ENCODE measurements at regions not wholly inside any gene's neighbourhood (a gene's known extent, or its start where the extent isn't known, plus 50 kb on each side); places are given as distances from the start of the nearest gene placed in this dataset.
"Not testable (repeated sequence)": the region's sequence is repeated elsewhere in the genome, so short reads cannot be mapped to it uniquely, and the experiment has no call there.

DNA sequence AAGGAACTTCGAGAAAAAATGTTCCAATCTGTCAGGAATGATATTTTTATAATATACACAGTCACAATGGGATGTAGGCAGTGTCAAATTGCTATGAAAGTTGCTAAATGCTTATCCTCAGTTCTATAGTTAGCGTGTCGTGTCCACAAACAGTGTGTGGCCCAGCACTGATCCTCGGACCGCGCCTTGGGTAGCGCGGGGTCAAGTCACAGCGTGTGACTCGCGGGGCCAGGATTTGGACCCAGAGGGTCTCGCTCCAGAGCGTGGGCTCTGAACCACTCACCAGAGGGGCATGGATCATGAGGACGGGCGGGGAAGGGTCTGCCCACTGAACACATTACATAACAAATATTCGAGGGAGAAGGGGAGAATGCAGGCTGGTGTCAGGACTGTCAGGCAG, 171.8 kb downstream of the C9orf50 start:
- no peak for DNase-seq (ENCODE audit: extremely low read depth, low read depth)
- TF ChIP-seq, protein P1, sequence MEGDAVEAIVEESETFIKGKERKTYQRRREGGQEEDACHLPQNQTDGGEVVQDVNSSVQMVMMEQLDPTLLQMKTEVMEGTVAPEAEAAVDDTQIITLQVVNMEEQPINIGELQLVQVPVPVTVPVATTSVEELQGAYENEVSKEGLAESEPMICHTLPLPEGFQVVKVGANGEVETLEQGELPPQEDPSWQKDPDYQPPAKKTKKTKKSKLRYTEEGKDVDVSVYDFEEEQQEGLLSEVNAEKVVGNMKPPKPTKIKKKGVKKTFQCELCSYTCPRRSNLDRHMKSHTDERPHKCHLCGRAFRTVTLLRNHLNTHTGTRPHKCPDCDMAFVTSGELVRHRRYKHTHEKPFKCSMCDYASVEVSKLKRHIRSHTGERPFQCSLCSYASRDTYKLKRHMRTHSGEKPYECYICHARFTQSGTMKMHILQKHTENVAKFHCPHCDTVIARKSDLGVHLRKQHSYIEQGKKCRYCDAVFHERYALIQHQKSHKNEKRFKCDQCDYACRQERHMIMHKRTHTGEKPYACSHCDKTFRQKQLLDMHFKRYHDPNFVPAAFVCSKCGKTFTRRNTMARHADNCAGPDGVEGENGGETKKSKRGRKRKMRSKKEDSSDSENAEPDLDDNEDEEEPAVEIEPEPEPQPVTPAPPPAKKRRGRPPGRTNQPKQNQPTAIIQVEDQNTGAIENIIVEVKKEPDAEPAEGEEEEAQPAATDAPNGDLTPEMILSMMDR (IDR thresholded peaks at IDR 0.05; ENCODE audit: low read depth, low read length), result no peak

DNA sequence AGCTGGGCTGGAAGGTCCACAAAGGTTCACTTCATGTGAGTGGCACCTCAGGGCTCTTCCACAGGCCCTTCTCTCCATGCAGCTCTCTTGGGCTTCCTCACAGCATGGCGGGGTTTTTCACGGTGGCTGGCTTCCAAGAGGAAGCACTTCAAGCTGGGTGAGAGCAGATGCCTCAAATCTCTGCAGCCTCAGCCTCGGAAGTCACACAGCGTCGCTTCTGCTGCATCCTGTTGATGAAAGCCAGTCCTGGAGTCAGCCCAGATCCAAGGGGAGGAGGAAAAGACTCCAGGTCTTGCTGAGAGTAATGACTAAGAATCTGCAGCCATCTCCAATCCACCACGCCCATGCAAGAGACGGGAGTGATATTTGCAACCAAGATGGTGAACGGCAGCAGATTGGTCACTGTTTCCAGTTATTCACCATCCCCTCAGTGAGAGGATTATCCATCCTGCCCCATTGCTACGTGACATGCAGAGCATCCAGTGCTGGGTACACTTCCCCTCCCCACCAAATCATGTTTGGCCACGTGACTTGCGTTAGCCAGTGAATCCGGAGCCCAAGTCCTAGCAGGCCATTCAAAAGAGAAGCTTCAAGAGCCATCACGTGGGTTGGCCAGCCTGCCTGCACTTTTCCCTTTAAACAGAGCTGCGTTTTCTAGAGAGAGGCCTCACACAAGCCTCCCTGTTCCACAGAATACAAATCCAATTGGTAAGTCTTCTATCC, 173.9 kb downstream of the C9orf50 start:
- TF ChIP-seq, protein P1 (IDR thresholded peaks at IDR 0.05; ENCODE audit: low read depth, low read length), result no peak
- DNase-seq (ENCODE audit: extremely low read depth, low read depth), result no peak

DNA sequence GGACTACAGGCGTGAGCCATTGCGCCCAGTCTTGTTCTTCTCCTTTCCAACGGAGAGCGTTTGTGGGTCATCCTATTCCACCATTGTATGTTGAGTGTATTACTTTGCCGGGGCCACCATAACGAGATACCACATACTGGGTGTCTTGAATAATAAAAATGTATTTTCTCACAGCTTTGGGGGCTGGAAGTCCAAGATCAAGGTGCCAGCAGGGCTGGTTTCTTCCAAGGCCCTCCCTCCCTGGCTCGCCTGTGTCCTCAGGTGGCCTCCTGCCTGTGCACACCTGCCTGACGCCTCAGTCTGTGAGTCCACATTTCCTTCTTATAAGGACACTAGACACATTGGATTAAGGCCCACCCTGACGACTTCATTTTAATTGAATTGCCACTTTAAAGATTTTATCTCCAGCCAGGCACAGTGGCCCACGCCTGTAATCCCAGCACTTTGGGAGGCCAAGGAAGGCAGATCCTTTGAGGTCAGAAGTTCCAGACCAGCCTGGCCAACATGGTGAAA, 175.1 kb downstream of the C9orf50 start:
- no peak for DNase-seq (ENCODE audit: extremely low read depth, low read depth)
- TF ChIP-seq, protein P1 (IDR thresholded peaks at IDR 0.05; ENCODE audit: low read depth, low read length), result no peak

DNA sequence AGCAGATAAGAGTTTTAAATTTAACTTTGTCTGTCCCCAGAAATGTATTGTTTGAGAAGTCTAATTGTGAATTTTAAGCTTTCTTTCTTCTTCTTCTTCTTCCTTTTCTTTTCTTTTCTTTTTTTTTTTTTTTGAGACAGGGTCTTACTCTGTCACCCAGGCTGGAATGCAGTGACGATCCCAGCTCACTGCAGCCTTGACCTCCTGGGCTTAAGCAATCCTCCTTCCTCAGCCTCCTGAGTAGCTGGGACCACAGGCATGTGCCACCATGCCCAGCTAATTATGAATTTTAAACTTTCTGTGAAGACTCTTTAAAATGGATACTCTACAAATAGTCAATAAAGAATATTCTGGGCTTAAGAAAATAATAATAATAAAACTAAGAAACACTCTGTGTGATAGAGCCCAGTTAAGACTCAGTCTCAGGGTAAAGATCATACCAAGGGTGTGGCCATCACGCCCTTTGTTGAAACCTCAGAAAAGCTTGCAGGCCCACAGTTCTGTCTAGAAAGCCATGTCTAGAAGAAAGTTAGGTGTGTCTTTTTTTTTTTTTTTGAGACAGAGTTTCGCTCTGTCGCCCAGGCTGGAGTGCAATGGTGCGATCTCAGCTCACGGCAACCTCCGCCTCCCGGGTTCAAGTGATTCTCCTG, 177.3 kb downstream of the C9orf50 start:
- not testable (repeated sequence) for DNase-seq (ENCODE audit: extremely low read depth, low read depth)

DNA sequence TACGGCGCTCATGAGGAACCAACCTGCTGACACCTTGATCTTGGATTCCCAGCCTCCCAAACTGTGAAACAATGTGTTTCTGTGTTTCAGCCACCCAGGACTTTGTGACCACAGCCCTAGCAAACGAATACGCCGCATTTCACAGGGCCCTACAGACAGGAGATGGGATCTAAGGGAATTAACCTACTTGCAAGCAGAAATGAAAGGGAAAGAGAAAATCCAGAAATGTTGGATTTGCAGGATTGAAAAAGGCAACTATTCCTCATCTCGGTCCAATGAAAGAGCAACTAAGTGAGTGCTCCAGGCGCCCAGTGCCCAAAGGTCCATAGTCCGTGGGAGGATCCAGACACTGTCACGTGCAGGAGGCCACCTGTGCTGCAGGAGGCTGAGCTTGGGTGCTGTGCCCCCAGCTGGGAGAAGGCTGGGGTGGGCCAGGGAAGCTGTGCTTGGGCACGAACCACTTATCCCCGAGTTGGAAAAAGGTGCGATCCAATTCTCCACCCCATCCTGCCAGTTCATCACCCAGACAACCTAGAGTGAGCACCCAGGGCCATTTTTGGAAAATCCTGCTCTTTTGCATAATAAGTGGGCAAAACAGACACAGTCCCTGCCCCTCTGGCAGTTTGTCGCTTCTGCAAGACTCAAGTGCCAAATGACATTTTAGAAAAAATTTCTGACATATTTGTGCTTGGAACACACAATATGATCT, 177.9 kb downstream of the C9orf50 start:
- TF ChIP-seq, protein P1 (IDR thresholded peaks at IDR 0.05; ENCODE audit: low read depth, low read length), result no peak
- DNase-seq (ENCODE audit: extremely low read depth, low read depth), result no peak

DNA sequence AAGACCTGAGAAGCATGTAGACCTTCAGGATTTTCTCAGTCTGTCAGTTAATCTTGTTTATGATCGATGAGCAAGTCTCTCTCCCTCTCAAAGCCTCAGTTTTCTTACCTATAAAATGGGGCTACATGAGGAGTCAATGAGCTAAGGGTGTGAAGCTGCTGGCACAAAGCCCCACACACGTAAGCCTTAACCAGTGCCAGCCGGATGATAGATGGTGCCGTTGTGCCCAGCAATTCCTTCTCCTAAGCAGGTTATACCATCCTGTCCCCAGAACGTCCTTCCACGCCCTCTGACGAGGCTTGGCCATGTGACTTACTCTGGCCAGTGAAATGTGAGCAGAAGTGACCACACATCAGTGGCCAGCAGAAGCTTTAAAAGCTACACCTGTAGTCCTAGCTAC, 179.0 kb downstream of the C9orf50 start:
- no peak for DNase-seq (ENCODE audit: extremely low read depth, low read depth)
- TF ChIP-seq, protein P1 (IDR thresholded peaks at IDR 0.05; ENCODE audit: low read depth, low read length), result no peak

DNA sequence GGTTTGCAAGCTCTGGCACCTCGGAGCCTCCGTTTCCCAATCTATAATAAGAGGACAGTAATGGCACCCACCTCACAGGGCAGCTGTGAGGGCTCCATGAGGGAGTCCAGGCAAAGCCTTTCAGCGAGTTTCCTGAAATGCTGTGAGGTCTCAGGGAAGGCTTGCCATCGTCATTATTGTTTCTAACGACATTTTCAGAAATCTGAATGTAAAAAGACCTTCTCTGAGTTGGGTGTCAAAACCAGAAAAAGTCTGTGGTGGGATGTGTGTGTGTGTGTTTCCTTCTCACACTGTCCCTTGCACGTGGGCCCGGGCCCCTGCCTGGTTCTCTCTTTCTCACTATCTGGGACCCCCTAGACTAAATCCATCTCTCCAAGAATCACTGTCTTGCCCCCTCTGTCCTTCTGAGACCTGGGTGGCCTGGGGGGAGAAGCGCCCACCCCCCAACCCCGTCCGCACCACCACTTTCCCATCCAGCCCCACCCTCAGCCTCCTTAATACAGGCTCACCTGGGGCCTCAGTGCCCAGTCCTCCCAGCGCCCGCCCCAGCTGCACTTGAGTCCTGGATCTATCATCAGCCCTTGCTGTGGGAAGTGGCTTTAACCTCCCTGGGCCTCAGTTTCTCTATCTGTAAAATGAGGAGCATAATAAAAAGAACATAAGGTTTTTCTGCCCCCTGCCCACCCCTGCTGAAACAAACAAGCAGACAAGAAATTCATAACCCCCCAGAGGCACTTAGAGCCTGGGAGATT, 180.3 kb downstream of the C9orf50 start:
- no peak for DNase-seq (ENCODE audit: extremely low read depth, low read depth)
- TF ChIP-seq, protein P1 (IDR thresholded peaks at IDR 0.05; ENCODE audit: low read depth, low read length), result no peak

Measured in AG09319 (cell line).